ENCODE measurements at regions not wholly inside any gene's neighbourhood (a gene's known extent, or its start where the extent isn't known, plus 50 kb on each side); places are given as distances from the start of the nearest gene placed in this dataset.
"Not testable (repeated sequence)": the region's sequence is repeated elsewhere in the genome, so short reads cannot be mapped to it uniquely, and the experiment has no call there.

DNA sequence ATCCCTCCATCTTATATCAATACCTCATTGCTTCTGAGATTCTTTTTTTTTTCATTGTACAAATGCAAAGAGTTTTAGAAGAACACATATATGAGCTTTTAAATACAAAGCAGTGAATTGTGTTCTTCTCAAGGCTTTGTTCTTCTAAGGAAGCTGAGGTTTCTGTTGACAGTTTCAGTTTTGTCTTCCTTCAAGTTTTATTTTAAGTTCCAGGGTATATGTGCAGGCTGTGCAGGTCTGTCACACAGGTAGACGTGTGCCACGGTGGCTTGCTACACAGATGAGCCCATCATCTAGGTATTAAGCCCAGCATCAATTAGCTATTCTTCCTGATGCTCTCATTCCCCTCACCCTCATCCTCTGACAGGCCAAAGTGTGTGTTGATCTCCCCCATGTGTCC, 201.2 kb upstream of the DIPK2B start:
- DNase-seq (ENCODE audit: low read depth in 2 of 2), result no peak

DNA sequence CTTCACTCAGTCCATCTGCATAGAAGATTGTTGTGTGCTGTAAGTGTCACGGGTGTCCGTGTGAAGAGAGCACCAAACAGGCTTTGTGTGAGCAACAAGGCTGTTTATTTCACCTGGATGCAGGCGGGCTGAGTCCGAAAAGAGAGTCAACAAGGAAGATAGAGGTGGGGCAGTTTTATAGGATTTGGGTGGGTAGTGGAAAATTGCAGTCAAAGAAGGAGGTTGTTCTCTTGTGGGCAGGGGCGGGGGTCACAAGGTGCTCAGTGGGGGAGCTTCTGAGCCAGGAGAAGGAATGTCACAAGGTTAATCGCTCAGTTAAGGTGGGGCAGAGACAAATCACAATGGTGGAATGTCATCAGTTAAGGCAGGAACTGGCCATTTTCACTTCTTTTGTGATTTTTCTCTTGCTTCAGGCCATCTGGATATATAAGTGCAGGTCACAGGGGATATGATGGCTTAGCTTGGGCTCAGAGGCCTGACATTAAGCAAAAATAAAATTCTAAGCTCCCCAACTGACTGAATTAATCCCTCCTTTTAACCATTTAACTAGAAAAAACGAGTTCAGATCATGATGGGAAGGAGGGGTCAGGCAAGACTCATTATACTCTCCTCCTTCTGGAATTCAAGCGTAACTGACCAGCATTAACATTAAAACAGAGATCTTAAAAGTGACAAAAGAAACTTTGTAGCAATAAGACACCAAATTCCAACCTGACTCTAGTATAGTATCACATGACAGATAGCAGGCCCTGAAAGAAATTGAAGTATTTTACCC, 200.5 kb upstream of the DIPK2B start:
- DNase-seq (ENCODE audit: low read depth in 2 of 2), result not testable (repeated sequence)

DNA sequence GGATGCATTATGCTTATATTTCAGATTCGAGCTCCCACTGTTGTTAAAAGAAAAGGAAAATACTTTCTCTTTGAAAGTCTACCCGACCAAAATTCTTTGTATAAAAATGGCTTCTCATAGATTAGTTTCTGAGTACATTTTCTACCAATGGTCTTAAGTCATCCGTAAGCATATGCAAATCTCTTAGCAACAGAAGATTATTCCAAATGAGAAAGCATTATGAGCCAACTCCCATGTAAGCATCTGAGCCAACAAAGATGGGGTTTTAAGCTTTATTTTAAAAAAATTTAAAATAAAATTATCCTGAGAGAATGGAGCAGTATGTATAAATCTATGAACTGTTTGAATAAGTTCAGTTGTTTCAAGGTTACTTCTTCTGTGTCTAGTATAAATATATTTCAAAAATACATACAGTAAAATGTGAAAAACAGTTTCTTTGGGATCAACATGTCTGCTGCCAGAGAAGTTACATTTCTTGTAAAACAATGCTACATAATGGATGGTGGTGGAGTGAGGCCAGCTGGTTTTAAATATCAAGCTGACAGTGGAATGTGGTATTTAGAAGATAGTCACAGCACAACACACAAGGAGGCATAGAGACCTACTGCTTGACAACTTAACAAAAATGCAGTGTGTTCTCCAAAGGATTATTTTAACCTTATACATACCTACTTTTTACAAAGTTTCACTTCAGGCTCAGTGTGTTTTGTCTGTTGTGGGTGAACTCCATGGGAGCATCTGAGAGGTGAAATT, 199.5 kb upstream of the DIPK2B start:
- DNase-seq (ENCODE audit: low read depth in 2 of 2), result no peak

DNA sequence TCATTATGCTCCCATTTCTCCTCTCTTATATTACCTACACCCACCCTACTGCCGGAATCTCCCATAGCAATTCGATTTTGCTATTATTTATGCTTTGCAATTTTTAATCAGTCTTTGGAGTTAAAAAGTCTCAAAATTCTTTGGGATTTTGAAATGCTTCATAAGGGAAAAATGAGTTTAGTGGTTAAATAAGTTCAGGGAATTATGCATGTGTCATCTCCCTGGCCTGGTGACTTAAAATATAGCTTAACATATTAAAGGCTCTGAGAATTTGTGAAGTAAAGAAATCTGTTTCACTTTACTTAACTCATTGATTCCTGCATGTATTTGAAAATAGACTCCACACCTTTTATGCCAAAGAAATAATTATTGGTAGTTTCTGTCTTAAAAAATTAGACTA, 185.1 kb upstream of the DIPK2B start:
- no peak for DNase-seq (ENCODE audit: low read depth in 2 of 2)

DNA sequence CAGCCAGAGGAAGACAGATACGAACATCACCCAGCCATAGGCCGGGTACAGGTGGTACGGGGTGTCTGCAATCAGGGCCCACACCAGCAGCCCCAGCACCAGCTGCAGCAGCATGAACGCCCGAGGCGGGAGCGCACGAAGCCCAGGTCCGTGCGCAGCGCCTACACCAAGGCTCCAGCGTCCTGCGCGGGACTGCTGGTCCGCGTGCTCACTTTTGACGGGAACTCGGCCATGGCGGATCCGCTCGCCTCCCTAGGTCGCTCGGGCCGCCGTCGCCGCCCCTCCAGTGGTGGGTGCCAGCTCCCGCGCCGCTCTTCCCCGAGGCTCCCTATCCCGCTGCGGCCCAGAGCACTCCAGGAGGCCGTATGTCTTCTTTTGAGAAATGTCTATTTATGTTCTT, 181.2 kb upstream of the DIPK2B start:
- no peak for DNase-seq (ENCODE audit: low read depth in 2 of 2)

DNA sequence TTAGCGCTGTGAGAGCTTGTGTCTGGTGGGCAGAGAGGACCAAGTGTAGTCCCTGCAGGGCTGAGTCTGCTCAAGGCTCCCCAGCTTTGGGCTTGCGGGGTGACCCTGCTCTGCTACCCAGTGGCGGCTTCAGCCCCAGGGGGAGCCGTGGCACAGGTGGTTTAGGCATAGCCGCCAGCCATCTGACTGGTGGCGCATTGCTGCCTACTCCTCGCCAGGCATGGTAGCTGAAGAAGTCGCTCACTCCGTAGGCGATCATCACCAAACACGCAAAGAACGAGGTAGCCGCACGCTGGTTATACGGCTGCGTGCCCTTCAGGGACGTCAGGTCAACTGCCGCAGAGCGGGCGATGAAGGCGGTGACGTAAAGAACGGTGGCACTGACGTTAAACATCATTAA, 180.7 kb upstream of the DIPK2B start:
- DNase-seq (ENCODE audit: low read depth in 2 of 2), result no peak

DNA sequence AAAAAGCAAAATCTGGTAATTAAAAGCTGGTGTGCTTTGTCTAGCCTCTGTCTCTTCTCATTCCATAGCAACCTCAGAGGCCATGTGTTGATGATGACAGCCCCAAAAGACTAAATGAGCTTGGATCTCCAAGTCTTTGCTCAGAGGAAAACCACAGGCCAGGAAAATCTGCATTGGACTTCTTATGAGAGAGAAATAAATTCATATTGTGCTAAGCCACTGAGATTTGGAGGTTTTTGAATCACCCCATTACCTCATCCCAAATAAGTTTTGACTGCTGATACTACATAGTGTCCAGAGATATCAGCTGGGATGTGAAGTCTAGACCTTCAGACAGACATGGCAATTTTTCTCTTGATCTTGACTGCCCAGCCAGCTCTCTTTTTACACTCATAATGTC, 178.6 kb upstream of the DIPK2B start:
- DNase-seq (ENCODE audit: low read depth in 2 of 2), result no peak

DNA sequence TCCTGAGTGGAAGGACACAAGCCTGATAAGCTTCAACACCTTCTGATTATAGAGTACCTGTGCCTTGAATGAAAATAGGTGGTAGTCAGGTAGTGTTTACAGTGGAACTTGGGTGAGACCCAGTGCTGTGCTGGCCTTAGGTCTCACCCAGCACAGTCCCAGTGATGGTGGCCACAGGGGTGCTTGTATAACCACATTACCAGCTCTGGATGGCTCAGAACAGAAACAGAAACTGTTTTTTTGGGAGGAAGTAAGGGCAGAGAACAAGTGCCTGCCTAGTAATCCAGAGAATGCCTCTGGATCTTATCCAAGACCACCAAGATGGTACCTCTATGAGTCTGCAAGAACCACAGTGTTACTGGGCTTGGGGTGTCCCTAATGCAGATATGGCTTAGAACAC, 171.5 kb upstream of the DIPK2B start:
- DNase-seq (ENCODE audit: low read depth in 2 of 2), result no peak

DNA sequence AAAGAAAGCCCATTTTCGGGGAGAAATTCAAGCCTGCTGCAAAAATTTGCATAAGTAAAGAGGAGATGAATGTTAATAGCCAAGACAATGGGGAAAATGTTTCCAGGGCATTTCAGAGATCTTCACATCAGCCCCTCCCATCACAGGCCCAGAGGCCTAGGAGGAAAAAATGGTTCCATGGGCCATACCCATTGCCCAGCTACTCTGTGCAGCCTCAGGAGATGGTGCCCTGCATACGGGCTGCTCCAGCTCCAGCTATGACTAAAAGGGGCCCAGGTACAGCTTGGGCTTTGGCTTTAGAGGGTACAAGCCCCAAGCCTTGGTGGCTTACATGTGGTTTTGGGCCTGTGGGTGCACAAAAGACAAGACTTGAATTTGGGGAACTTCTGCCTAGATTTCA, 168.0 kb upstream of the DIPK2B start:
- no peak for DNase-seq (ENCODE audit: low read depth in 2 of 2)

DNA sequence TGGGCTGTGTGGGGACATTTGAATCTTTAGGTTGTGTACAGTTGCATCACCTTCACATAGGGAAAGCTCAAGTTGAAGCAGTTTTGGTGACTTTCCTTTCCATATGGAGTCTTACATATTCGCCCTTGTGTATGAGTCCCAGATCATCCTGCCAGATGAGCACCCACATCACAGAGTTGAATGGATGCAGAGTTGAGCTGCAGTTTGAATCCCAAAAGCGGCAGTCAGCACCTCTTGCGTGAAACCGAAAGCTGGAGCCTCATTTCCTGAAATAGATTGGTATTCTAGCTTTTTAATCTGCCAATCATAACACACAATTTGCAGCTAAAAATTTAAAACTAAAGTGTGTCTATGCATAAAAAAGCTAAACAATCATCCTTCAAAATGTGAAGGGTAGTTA, 162.9 kb upstream of the DIPK2B start:
- DNase-seq (ENCODE audit: low read depth in 2 of 2), result no peak

DNA sequence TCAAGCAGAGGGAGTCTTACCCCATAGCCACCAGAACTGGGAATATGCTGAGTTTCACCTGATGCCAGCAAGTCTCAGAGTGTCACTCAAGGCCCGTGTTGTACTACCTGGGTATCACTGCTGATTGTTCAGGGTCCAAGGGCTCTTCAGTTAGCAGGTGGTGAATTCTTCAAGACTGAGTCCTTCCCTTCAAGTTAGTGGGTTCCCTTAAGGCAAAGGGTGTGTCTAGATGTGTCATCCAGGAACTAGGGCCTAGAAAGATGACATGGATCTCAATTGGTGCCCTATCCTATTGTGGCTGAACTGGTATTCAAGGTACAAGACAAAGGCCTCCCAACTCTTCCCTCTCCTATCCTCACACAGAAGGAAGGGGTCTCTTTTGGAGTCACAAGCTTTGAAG, 159.9 kb upstream of the DIPK2B start:
- no peak for DNase-seq (ENCODE audit: low read depth in 2 of 2)

DNA sequence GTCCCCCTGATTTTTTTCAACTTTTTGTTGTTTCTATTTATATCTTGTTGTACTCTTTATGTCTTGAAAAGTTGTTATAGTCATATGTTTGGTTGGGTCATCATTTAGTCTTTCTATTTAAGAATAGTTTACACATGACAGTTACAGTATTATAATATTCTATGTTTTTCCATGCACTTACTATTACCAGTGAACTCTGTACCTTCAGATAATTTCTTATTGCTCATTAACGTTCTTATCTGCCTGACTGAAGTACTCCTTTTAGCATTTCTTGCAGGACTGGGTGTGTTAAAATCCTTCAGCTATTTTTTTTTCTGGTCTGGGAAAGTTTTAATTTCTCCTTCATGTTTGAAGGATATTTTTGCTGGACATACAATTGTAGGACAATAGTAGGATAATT, 157.7 kb upstream of the DIPK2B start:
- no peak for DNase-seq (ENCODE audit: low read depth in 2 of 2)

DNA sequence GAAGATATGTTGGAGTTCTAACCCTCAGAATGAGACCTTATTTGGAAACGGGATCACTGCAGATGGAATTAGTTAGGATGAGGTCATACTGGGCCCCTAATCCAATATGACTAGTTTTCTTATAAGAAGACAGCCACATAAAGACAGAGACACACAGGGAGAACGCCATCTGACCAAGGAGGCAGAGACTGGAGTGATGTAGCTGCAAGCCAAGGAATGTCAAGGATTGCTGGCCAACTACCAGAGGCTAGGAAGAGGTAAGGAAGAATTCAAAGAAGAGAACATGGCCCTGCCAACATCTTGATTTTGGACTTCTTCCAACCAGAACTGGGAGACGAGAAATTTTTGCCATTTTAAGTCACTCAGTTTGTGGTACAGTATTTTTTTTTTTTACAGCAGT, 152.8 kb upstream of the DIPK2B start:
- no peak for DNase-seq (ENCODE audit: low read depth in 2 of 2)

DNA sequence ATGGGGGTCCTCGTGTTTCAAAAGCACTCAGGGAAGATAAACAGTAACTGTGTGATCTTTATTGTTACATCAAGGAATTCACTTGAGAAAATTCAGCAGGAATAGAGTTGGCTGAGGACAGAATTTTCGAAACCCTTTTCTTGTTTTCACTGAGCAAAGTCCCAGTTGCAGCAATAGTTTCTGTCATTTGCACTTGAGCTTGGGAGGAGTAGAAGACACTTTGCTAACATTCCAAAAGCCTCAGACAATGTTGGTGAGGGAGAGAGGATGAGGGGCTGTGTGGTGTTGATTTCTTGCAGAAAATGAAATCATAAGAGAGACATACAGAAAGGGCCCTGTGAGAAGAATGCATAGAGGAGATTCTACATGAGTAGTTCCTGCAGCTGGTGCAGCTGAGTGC, 151.9 kb upstream of the DIPK2B start:
- no peak for DNase-seq (ENCODE audit: low read depth in 2 of 2)

DNA sequence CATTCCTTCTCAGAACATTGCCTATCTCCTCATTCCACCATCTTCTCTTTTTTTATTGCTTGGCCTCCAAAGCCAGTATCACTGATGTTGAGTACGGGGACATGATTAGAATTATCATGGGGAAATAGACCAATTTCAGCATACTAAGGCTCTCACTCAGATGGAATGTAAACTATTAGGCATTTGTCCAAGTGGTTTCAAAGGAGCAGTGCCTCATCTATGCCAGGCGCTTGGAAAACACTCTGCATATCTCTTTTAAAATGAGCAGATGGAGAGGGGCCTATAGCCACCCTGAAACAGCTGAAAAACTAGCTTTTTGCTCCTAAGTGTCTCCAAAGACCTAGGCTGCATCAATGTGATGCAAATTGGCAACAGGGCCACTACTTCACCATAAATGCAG, 150.8 kb upstream of the DIPK2B start:
- DNase-seq (ENCODE audit: low read depth in 2 of 2), result no peak

DNA sequence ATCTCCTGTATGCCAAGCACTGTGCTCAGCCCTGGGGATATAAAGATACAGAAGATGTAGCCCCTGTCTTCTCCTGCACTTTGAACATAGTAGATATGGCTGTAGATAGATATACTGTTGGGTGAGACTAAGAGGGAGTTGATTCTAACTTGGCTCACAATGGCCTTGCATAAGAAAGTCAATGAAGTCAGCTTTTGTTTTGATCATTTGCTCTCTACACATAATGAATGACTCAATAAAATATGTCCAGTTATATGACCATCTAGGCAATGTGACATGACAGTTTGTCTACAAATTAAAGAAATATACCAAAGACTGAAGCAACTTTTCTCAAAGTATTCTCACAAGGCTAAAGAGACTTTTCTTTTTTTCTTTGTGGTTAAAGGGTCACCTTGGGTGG, 147.6 kb upstream of the DIPK2B start:
- no peak for DNase-seq (ENCODE audit: low read depth in 2 of 2)

DNA sequence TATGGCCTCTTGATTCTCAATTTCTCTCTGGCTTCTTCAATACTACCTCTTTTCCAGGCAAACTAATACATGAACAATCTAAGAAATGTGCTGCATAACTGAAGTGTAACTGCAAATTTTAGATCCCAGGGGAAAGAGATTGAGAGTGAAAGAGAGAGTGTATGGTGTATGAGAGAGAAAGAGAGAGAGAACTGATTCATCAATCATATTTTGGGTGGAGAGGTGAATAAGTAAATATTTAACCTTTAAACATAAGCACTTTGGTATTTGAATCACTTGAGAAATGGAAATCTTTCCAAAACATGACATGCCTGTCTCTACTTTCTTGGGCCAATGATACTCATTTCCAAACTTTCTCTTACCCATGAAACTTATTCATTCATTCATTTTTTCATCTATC, 147.2 kb upstream of the DIPK2B start:
- no peak for DNase-seq (ENCODE audit: low read depth in 2 of 2)

DNA sequence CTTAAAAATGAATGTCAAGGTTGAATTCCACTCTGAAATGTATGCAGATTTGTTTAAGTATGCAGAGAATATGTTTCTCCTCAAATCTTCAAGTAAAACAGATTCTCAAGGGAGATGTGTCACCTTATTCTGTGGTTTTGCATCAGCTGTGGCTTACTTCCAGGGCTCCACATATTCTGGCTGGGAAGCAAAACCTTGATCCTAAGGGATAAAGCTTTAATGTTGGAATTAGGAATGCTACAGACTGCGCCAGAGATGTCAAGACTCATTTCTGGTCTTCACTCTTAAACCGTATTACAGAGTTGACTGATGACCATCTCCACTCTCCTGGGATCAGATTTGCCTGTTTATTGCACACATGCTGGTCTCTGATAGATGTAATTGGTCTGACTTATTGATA, 143.9 kb upstream of the DIPK2B start:
- no peak for DNase-seq (ENCODE audit: low read depth in 2 of 2)

DNA sequence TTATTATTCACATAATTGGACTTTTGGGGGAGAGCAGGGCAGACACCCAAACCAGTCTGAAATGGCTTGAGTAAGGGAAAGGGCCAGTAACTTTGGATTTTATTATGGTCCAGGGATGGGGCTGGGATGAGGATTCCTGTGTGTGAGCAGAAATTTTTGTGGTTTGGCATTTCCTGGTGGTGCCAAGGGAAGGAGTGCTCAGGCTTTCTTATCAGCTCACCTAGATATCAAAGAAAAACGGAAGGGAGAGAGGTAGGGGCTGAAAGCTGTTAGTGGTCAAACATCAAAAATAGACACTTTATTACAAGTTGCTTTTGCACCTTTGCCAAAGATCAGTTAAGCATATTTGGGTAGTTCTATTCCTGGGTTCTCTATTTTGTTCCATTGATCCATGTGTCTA, 128.5 kb upstream of the DIPK2B start:
- no peak for DNase-seq (ENCODE audit: low read depth in 2 of 2)

DNA sequence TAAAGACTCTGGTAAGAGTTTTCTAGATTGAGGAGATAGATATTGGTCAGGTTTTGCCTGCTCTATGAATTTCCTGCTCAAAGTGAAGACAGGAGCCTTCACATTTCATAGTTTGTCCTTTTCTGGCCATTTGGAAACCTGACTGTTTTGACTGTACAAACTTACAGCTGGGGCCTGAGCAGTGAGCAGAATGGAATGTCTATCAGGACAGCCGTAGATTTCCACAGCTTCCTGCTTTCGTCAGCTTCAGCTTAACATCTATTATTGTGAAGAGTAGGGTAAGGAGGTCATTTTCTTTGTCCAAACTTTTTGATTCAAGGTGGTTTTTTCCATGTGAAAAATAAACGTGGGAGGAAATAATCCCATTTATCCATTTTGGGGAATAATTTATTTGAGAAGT, 124.3 kb upstream of the DIPK2B start:
- DNase-seq (ENCODE audit: low read depth in 2 of 2), result no peak

DNA sequence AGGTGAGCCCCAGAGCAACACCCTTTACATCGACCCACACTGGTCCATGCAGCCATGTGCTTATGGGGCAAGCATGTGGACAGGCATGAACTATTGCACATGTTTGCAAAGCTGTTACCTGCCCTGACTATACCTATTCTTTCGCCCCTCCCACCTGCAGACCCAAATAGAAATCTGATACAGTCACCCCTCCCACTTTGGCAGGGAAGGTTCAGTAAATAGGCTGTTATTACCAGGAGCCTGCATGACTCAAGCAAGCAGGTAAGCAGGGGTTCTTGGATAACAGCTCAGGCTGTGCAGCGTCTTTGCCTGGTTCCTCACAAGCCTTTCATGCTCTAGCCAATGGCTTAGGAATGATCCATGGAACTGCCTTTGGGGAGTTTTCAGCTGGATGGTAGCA, 122.7 kb upstream of the DIPK2B start:
- DNase-seq (ENCODE audit: low read depth in 2 of 2), result no peak

DNA sequence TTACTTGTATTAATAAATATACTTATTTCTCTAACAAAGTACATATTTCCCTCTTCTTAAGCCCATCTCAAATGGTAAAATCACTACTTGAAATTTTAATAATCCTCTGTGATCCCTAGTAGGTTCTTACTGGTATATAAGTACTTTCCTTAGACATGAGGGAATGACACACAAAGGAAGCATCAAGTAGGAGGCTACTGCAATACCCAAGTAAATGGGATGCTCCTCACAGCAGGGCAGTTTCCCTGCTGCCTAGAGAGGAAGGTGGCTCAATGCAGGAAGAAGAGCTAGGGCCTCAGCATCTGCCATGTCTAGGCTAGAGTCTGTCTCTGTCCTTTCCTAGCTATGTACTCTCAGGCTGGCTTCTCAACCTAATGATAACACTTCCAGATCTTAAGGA, 122.1 kb upstream of the DIPK2B start:
- no peak for DNase-seq (ENCODE audit: low read depth in 2 of 2)

DNA sequence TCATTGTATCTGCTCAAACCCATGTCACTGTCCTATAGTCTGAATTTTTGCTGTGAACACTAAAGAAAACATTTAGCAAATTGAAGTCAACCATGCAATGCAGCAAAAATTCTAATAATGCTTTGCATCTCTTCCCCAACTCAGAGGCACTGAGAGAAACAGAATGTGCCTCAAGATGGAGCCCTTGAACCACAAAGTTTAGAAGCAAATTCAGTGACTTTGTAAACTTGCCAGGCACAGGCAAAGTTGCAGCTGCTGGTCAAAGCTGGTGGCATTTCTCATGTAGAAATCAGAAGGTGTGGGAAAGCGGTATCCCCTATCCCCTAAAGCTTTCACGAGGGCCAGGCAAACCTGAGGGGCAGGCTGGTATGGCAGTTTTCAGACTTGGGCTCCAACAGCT, 121.7 kb upstream of the DIPK2B start:
- DNase-seq (ENCODE audit: low read depth in 2 of 2), result no peak

DNA sequence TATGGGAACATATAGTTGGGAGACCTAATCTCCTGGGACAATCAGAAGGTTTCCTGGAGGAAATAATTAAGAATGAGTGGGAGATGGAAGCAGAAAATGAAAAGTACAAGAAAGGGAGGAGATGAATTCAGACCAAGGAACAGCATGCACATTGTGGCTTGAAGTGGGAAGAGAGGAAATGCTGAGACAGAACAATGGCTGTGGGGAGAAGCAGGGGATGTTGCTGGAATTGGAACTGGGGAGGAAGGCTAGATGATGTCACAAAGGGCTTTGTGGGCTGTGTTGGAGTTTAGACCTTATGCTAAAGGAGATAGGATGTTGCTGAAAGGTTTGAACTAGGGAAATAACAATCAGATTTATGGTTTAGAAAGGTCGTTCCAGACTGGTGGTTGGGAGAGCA, 119.5 kb upstream of the DIPK2B start:
- no peak for DNase-seq (ENCODE audit: low read depth in 2 of 2)

Measured in stimulated activated CD8-positive, alpha-beta memory T cell treated with anti-CD3 and anti-CD28 coated beads, Interleukin-2, amount 100 ng/mL, for 48 hours (primary cell).